ENCODE measurements at regions not wholly inside any gene's neighbourhood (a gene's known extent, or its start where the extent isn't known, plus 50 kb on each side); places are given as distances from the start of the nearest gene placed in this dataset.

DNA sequence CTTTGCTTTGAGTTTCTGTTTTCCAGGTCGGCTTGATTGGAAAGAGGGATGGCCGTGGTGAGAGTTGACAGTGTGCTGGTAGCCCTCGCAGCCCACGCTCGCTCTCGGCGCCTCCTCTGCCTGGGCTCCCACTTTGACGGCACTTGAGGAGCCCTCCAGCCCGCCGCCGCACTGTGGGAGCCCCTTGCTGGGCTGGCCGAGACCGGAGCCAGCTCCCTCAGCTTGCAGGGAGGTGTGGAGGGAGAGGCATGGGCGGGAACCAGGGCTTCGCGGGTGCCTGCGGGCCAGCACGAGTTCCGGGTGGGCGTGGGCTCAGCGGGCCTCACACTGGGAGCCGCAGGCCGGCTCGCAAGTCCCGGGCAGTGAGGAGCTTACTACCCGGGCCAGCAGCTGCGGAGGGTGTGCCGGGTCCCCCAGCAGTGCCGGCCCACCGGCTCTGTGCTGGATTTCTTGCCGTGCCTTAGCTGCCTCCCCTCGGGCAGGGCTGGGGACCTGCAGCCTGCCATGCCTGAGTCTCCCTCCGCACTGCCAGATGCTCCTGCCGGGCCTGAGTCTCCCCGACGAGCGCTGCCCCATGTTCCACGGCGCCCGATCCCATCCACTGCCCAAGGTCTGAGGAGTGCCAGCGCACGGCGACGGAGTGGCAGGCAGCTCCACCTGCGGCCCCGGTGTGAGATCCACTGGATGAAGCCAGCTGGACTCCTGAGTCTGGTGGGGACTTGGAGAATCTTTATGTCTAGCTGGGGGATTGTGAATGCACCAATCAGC is 166.4 kb upstream of the FAT1 start:
- no peak for DNase-seq (ENCODE audit: low read depth, low spot score)

DNA sequence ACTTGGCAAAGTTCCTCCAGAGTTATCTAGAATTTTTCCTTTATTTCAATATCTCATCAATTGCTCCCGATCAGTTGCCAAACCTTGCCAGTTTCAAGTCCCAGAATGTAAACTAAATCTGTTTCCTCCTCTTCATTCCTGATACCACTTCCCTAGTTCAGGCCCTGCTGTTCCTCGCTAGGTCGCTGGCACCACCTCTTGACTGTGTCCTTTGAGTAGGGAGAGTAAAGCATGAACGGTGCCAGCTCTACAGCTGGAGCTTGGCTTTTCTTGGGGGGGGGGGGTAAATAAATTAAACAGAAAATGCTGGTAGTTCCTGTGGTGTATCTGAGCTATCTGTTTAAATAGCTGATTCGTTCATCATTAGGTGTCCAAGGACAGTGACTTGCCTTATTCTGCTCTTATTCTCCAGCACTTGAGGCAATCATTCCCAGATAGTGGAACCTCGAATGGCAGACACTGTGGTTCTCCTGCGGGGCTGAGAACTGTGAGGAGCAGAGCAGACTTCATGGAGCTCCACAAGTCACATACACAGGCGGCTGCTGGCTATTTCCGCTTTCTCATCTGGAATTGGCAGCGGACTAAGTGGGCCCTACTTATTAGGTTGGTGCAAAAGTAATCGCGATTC is 168.3 kb upstream of the FAT1 start:
- DNase-seq (ENCODE audit: low read depth, low spot score), result no peak

DNA sequence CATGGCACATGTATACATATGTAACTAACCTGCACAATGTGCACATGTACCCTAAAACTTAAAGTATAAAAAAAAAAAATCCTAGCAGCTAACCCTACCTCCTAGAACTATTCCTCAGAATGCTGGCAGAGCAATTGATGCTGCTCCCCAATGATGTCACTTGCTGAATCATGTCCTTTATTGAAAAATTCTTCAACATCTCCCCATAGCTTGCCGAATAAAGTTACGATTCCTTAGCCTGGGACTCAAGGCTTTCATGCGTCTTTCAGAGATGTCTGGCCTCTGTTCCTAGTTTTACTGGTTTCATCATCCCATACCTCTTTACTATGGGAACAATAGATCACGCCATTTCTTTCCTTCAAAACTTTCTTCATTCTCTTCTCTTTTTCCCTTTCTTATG is 174.7 kb upstream of the FAT1 start:
- DNase-seq (ENCODE audit: low read depth, low spot score), result no peak

DNA sequence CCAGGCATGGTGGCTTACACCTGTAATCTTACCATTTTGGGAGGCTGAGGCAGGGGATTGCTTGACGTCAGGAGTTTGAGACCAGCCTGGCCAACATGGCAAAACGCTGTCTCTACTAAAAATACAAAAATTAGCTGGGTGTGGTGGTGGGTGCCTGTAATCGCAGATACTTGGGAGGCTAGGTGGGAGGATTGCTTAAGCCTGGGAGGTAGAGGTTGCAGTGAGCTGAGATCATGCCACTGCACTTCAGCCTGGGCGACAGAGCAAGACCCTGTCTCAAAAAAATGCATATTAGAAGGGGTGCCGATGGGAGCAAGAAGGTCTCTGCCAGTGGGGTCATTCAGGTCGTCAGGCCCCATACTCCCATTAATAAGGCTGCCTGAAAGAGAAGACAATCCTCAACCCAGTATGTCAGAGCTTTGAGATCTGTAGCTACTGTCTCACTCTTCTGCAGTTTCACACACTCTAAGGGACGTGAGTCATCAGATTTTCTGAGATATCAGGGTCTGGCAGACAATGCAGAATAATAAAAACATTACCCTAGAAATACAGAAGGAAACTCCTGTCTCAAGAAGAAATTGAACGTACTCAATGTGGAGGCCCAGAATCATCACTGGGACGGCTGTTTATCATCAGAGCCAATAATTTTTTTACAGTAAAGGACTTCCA is 176.7 kb upstream of the FAT1 start:
- no peak for DNase-seq (ENCODE audit: low read depth, low spot score)

DNA sequence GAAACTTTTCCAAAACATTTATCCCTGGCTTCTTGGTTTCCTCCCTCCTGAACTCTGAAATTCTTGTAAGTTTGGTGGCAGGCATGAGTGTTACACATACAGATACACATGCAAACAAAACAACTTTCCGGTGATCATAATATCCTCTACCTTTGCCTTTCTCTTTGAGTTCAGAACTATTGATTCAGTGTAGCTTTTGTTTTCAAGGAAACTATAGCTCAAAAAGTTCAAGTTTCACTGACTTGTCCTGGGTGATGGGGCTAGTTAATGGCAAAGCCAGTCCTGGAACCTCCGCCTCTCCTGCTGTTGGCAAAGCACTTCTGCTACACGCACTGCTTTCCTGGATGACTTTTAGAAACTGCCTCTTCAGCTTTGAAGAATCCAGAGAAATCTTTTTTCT is 177.3 kb upstream of the FAT1 start:
- DNase-seq (ENCODE audit: low read depth, low spot score), result no peak

DNA sequence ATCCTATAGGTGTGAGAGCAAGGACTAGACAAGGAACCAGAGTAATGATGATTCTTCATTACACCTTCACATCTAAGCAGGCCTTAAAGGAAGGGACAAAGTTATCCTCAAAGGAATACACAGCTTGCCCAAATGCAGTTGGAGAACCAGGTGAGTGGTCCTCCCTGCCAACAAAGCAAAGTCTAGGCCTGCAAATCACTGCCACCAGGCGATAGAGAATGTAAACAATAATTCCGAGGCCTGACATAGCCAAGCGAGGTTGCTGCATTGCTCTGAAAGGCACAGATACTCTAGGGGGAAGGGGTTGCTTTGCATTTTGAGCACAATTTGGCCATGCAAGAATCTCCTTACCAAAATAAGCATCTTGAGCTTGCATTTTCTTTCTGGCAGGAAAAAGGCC is 178.2 kb upstream of the FAT1 start:
- DNase-seq (ENCODE audit: low read depth, low spot score), result no peak

DNA sequence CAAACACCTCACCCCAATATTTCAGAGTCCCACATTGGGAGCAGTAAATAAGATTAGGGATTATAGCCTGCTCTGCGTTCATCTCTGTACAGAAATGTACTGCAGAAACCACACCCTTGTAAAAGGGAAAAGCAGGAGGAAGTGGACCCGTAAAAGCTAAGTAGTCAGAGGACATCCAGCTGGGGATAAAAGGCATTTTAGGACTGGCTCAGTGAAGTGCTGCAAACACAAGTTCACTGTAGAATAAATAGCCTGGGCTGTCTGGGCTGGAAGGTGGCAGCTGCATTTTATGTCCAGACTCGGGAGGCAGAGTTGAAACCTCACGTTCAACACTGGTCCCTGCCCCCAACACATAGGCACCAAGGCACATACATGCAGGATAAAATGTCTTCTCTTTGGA is 178.7 kb upstream of the FAT1 start:
- no peak for DNase-seq (ENCODE audit: low read depth, low spot score)

DNA sequence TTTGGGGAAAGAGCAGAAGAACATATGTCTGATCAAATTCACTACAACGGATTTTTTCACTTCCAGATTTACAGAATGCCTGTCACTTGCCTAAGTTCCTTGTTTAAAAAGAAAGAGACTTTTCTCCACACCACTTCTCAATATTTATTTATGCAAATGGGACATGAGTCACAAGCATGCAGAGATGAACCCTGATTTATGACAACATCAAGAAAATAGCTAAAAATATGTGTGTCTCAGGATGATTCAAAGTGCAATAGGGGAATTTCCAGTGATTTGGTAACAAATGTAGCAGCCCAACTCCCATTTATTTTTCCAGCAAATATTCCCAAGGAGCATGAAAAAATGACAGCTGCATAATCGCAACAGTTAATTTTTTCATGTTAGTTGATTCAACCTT is 180.4 kb upstream of the FAT1 start:
- no peak for DNase-seq (ENCODE audit: low read depth, low spot score)

DNA sequence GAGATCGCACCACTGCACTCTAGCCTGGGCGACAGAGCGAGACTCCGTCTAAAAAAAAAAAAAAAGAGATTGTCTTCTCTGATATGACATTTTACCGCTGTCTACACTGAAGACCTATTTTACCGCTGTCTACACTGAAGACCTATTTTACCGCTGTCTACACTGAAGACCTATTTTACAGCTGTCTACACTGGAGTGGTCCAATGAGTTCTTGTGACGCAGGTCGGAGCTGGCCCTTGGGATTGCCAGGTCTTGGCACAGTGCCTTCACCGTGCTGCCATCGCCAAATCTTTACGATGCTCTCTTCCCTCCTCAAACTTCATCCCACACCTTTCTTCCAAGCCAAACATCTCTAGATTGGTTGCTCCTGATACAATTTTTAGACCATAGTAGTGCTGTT is 183.1 kb upstream of the FAT1 start:
- no peak for DNase-seq (ENCODE audit: low read depth, low spot score)

DNA sequence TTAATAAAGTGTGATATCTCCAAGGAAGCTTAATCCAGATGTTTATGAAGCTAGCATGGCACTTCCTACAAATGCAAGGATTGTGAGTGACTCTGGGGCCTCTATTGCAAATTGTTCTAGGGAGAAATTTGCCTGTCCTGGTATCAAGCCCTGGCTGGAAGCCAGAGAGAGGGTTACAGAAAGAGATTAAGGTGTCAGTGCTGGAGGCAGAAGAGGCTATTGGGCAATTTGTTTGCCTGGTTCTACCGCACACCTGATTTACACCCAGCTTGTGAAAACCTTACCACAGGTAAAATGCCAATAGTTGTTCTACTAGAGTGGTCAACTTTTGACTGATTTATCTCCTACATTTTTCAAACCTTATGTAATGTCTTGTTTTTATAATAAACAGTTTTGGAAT is 186.7 kb upstream of the FAT1 start:
- no peak for DNase-seq (ENCODE audit: low read depth, low spot score)

DNA sequence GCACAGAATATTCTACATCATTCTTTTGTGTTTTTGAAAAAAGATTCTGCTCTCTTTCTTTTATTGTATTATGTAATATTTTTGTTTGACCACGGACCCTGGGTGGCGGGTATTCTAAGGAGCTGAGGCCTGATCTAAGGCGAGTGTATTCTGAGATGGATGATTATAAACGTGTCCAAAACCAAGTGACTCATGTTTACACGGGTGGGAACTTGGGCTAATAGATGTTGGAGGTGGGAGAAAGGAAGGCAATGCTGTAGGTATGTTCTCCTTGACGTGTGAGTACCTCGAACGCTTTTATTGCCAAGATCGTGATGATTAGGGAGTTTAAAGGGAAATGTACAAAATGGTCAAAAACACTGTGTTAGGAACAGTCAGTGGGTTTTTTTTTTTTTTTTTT is 188.9 kb upstream of the FAT1 start:
- DNase-seq (ENCODE audit: low read depth, low spot score), result no peak

DNA sequence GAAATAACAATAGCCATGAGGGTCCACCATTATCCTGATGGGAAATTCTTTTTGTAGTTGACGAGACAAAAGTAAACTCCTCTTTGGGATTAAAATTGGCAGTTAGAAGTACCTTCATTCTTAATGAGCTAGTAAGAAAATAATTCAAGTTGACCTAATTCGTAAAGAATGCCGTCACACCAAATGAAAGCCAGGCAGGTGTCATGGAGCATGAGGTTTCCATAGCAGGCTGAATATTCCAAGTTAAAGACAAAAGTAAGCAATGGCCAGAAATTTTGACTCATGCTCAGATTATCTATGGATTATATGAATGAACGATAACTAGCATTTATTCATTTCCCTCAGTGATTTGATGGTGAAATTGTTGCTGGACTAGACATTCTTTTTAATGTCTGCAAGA is 192.2 kb upstream of the FAT1 start:
- peak; percentile 2 for DNase-seq (ENCODE audit: low read depth, low spot score)

DNA sequence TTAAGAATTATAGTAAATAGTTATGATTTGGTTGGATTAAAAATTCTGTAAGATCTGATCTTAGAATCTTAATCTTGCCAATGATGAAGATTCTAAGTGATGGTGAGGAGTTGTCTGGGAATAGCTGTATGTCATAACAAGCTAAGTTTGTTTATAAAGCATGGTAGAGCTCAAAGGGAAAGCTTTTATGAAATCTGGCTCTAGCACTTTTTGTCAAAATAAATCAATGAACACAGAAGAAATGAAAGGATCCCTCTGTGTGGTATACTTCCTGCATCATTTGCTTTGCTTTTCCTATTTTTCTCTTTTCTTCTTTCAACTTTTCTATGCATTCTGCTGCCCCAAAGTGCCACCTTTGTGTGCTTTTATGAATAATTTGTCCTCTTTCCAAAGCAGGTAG is 193.5 kb upstream of the FAT1 start:
- no peak for DNase-seq (ENCODE audit: low read depth, low spot score)

DNA sequence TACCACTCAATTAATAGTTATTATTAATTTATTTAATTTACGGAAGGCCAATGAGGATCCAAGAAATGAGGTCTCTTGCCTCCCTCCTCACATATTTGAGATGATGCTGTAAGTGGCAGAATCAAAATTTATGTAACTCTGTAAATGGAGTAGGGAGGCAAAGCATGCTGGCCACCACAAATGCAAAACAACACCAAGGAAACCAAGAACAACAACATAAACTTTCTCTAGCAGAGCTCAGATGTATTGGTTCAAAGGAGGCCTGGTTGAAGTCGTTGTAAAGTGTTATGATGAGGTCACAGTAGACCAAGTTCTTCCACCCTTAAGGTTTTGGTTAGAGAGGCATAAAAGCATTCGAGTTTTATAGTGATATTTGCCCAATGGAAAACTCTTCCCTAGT is 194.8 kb upstream of the FAT1 start:
- DNase-seq (ENCODE audit: low read depth, low spot score), result no peak

DNA sequence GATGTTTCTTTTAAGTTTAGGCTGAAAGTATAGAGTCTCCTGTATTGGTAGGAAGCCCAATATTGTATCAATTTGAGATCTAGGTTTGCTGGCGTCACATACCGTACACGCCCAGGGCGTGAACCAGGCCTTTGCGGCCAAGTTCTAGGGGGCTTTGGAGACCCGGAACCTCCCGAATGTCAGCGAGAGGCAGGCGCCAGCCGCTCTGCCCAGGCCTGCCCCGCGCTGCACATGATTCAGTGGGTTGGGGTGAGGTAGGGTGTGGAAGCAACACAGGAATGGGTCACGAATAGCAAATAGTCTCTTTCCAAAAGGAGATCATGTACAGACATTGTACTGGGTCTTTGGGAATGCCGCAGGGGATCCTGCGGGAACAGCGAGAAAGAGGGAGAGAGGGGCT is 195.7 kb upstream of the FAT1 start:
- DNase-seq (ENCODE audit: low read depth, low spot score), result no peak

DNA sequence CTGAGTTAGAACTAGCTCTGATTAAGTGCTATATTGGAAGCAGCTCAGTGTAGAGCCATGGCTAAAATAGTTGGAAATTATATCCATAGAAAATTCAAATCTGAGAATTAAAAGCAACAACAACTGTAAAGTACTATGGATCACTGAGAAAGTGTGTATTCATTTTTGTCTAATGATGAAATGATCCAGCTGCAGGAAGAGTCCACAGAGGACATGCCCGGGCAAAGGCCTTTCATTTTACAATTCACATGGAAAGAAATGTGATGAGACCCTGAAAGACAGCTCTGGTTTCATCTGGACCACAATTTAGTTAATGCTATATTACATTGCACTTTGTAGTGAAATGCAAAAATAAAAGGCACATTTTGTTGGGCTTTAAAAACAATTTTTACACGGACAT is 196.8 kb upstream of the FAT1 start:
- DNase-seq (ENCODE audit: low read depth, low spot score), result no peak

DNA sequence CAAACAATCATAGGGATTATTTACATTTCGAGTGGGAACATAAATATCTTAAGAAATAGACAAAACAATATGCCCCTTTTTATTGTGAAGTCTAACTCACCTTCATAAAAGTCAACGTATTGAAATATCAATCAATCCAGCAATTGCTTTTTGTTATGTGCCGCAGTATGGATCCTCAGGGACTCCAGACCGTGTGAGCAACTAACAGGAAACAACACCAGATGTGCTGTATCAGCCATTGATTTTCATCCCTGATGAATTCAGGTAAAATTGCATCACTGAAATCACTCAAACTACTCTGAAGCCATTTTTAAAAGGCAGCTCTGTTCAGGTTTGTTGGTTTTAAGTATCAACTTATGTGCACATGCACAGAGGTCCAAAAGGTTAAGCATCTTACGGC is 197.3 kb upstream of the FAT1 start:
- DNase-seq (ENCODE audit: low read depth, low spot score), result no peak

DNA sequence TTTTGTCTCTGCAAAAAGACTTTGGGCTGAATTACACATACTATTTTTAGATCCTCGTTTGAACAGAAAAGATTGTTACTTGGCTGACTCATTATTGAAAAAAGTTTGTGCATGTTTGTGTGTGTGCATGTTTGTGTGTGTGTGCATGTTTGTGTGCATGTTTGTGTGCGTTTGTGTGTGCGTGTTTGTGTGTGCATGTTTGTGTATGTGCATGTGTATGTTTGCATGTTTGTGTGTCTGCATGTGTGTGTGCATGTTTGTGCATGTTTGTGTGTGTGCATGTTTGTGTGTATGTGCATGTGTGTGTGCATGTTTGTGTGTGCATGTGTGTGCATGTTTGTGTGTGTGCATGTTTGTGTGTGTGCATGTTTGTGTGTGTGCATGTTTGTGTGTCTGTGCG is 201.1 kb upstream of the FAT1 start:
- DNase-seq (ENCODE audit: low read depth, low spot score), result no peak

DNA sequence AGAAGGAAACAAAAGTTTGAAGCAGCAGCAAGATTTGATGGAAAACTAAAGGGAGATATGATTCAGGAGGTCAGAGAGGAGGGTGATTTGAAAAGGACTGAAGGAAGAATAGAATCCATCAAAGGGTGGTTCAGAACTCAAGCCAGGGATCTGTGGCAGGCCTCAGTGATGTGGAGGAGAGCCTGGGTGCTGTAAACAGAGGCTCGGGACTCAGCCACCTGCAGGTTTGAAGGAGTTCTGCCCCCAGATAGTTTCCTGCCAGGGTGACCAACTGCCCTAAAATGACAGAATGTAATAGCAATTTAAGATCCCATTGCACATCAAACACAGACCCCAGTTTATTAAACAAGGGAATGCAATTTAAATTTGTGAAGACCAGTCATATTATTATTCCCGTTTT is 204.0 kb upstream of the FAT1 start:
- DNase-seq (ENCODE audit: low read depth, low spot score), result no peak

DNA sequence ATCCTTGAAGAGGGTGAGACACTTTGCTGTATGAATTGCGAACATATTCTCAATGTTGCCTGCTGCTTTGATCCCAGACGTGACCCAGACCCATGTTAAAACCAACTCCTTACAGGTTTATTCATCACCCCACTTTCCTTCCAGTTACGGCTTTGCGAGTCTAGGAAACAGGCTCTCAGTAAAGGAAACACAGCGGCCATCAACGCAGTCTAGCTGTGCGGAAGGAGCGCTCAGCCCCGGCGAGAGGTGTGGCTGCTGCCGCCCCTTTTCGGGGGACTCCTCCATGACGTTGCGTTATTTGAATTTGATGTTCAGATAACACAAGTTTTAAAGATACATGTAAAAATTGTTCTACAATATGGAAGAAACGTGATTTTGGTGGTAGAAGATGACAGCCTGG is 206.4 kb upstream of the FAT1 start:
- no peak for DNase-seq (ENCODE audit: low read depth, low spot score)

DNA sequence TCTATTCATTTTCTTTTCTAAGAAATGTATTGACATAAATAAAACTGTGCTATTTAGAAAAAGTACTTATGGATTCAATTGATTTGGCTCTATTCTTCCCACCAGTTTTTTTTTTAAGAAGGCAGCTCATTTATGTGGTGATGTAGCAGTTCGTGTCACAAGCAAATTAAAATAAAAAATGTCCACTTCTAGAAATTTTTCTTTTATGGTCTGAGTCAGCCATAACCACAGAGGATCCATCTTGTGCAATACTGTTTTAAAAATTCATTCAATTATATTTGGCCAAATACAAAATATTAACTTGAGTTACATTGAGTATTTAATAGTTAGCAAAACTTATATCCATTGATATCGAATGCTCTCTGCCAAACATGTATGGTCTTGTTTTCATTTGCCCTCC is 207.9 kb upstream of the FAT1 start:
- DNase-seq (ENCODE audit: low read depth, low spot score), result no peak

DNA sequence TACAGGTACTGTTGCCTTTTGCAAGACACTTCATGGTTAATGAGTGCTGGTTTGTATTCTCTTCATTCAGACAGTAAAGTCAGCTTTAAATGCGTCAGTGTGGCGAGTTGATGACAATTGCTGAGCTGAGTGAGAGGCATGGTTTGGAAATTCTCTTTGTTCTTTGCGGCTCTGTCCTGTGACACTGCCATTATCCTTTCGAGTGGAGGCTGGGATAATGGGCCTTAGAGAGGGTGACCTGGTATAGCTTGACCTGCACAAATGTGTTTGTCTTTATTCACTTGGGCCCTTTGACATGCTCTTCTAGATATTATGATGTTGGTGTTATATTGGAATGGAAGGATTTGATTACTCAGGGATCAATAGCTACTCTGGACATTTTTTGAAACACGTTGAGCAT is 208.5 kb upstream of the FAT1 start:
- DNase-seq (ENCODE audit: low read depth, low spot score), result no peak

DNA sequence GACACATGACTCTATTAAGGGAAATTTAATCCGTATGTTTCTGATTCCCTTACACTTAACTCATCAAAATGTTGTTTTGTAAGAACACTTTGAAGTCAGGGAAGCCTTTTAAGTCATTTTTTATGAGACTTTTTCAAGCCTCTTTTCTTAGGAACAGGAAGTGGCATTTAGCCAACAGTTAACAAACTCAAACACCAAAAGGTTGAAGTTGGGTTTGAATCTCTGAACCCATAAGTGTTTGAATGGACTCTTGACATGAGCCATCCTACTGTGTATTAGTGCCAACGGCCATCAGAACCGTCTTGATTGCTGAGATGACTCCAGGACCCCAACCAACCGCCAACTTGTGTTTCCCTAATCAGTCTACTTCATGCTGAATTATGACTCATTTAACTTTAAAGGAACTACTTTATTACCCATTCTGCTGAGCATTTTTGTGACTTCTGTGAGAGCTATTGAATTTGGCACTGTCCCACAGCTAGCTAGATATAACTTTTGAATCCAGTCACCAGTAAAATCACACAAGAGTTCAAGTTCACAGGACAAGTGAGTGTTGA is 209.1 kb upstream of the FAT1 start:
- DNase-seq (ENCODE audit: low read depth, low spot score), result no peak

Data from iPS DF 19.7 (cell line).